Posterior vena cava (tissue), 2 donors: ENCODE measurements at regions not wholly inside any gene's neighbourhood (a gene's known extent, or its start where the extent isn't known, plus 50 kb on each side); places are given as distances from the start of the nearest gene placed in this dataset.

Experiments used
- DNase-seq: peaks from one replicate; pipeline ENCODE4 v3.0.0-alpha.2; 2020; ENCODE audit warnings: low spot score
- intact Hi-C, 2 donors: fragments of 100-400 bp; cut with DNase I; formaldehyde crosslinking; loops; one replicate each; pipeline versions ENCODE4 v1.14.1 to v1.14.2; 2022 to 2023
- donor health status: DM: yes; HTN: yes; CAD: no.
- donor health status: DM: yes; HTN: yes; CAD: no.

GRCh38 chr2:18132697-18133096 lies 254.2 kb downstream of the KCNS3 start:
- intact Hi-C loops = no loop called here
- no peak for DNase-seq

GRCh38 chr2:18131761-18132160 lies 253.3 kb downstream of the KCNS3 start:
- DNase-seq = no peak
- intact Hi-C loops = no loop called here

- intact Hi-C loops = no loop called here
- DNase-seq = no peak
These were observed 250.9 kb downstream of the KCNS3 start for GRCh38 chr2:18129348-18129747.

GRCh38 chr2:18125303-18125702 lies 246.8 kb downstream of the KCNS3 start:
- DNase-seq = no peak
- intact Hi-C loops = no loop called here

GRCh38 chr2:18124116-18124835 lies 245.8 kb downstream of the KCNS3 start:
- no peak for DNase-seq
- intact Hi-C loops = no loop called here

GRCh38 chr2:18123577-18123976 lies 245.1 kb downstream of the KCNS3 start:
- intact Hi-C loops = no loop called here
- no peak for DNase-seq

GRCh38 chr2:18123211-18123570 lies 244.7 kb downstream of the KCNS3 start:
- intact Hi-C loops = no loop called here
- DNase-seq = no peak

- no peak for DNase-seq
- intact Hi-C loops = no loop called here
These were observed 244.2 kb downstream of the KCNS3 start for GRCh38 chr2:18122544-18123210.

- no peak for DNase-seq
- intact Hi-C loops = no loop called here
These were observed 241.4 kb downstream of the KCNS3 start for GRCh38 chr2:18119883-18120282.

- no peak for DNase-seq
- intact Hi-C loops = no loop called here
These were observed 240.2 kb downstream of the KCNS3 start for GRCh38 chr2:18118703-18119102.

- DNase-seq = no peak
- intact Hi-C loops = no loop called here
These were observed 239.1 kb downstream of the KCNS3 start for GRCh38 chr2:18117592-18117991.

GRCh38 chr2:18110222-18110621 lies 231.8 kb downstream of the KCNS3 start:
- no peak for DNase-seq
- intact Hi-C loops = no loop called here

- intact Hi-C loops = no loop called here
- no peak for DNase-seq
These were observed 228.4 kb downstream of the KCNS3 start for GRCh38 chr2:18106841-18107240.

GRCh38 chr2:18105929-18106328 lies 227.5 kb downstream of the KCNS3 start:
- DNase-seq = no peak
- intact Hi-C loops = no loop called here

GRCh38 chr2:18104595-18105224 lies 226.2 kb downstream of the KCNS3 start:
- no peak for DNase-seq
- intact Hi-C loops = no loop called here

- DNase-seq = no peak
- intact Hi-C loops = no loop called here
These were observed 218.5 kb downstream of the KCNS3 start for GRCh38 chr2:18096836-18097405.

- DNase-seq = no peak
- intact Hi-C loops = no loop called here
These were observed 215.8 kb downstream of the KCNS3 start for GRCh38 chr2:18094277-18094676.

- DNase-seq = no peak
These were observed 214.7 kb downstream of the KCNS3 start for GRCh38 chr2:18093196-18093595.

GRCh38 chr2:18092760-18093159 lies 214.3 kb downstream of the KCNS3 start:
- intact Hi-C loops = no loop called here
- DNase-seq = no peak

More at GRCh38 chr2:18093196-18093595, 214.7 kb downstream of the KCNS3 start:
- intact Hi-C loops = no loop called here

GRCh38 chr2:18085593-18085992 lies 207.1 kb downstream of the KCNS3 start:
- DNase-seq = no peak
- intact Hi-C loops = no loop called here
